ENCODE measurements at regions not wholly inside any gene's neighbourhood (a gene's known extent, or its start where the extent isn't known, plus 50 kb on each side); places are given as distances from the start of the nearest gene placed in this dataset.
A peak's percentile ranks its signal among the peaks of the same experiment; 100 is the strongest.
"Not testable (repeated sequence)": the region's sequence is repeated elsewhere in the genome, so short reads cannot be mapped to it uniquely, and the experiment has no call there.

DNA sequence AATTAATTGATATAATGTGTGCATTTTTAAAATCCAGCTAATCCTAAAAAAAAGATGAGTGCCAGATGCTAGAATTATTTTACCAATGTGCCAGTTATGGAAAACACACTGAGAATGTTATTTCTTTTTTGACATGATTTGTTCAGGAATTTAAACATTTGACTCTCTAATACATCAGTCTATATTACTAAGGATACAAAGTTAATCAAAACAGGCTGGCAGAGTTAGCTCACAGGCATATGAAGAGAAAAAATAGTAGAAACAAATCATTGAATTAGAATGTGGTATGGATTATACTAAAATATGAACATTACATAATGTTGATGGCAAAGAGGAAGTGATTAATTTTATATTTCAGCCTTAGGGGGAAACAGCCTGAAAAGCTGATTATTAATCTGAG lies 368.3 kb upstream of the GJE1 start:
- DNase-seq = no peak

DNA sequence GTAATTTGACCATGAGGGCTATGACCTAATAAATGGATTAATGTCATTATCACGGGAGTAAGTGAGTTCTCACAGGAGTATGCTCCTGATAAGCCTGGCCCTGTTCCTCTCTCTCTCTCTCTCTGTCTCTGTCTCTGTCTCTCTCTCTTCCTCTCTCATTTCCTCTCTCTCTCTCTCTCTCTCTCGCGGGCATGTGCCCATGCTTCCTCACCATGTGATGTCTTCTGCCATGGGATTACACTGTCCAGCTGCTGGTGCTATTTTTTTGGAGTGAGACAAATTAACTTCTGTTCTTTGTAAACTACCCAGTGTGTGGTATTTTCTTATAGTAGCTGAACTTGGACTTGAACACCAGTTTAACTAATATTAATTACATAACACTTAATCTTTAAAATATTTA lies 374.3 kb upstream of the GJE1 start:
- no peak for DNase-seq

DNA sequence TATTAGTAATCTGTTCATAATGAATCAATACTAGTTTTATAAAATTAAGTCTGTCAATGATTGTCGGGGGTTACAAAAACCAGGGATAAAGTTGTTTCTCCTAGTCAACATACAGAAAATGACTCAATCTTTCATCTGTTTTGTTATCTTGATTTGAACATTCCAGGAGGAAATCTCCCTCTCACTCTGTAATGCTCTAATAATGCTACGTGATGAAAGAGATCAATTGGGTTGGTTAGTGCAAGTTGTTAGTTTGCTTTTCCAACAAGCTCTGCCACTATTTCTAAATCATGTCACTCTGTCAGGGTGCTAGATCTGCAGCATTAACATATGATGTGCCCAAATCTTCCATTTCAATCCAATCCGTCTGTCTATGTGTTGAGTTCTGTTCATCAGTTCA lies 379.5 kb upstream of the GJE1 start:
- DNase-seq = no peak

DNA sequence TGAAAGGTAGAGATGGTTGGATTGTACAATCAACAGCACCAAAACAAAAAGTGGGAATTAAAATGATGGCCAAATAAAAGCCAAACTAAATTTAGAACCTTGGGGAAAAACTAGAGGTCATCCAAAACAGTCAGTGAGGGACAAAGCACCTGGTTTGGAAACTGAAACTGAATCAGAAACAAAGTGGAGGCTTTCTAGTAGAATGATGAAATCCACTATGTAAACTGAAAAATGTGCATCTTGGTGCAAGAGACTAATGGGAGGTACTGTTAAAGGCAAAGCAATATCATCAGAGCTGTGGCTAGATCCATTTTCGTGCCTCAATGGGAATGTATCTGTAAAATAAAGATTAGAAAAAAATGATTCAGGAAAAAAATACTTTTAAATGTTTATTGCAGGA lies 380.0 kb upstream of the GJE1 start:
- DNase-seq = no peak

DNA sequence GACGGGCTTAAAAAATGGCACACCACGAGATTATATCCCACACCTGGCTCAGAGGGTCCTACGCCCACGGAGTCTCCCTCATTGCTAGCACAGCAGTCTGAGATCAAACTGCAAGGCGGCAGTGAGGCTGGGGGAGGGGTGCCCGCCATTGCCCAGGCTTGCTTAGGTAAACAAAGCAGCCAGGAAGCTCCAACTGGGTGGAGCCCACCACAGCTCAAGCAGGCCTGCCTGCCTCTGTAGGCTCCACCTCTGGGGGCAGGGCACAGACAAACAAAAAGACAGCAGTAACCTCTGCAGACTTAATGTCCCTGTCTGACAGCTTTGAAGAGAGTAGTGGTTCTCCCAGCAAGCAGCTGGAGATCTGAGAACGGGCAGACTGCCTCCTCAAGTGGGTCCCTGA lies 386.4 kb upstream of the GJE1 start:
- not testable (repeated sequence) for DNase-seq

DNA sequence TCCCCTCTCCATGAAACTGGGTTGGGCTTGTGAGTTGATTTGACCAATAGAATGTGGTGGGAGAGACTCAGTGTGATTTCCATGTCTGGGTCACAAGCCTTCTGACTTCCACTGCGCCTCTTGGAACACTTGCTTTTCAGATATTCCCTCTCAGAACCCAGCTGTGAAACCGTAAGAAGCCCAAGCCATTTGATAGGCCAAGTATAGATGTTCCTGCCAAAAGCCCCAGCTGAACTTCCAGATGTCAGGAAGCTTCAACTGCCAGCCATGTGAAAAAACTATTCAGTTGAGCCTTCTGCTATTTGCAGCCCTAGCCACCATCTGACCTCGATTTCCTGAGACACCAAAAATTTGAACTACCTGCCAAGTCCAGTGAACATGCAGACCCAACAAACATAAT lies 387.8 kb upstream of the GJE1 start:
- DNase-seq = no peak

GRCh38 chr6:141744194-141744925 lies 388.4 kb upstream of the GJE1 start:
- DNase-seq = no peak

GRCh38 chr6:141736104-141736503 lies 396.6 kb upstream of the GJE1 start:
- DNase-seq = no peak

- DNase-seq = no peak
Measured at GRCh38 chr6:141735126-141735525, 397.6 kb upstream of the GJE1 start.

GRCh38 chr6:141734071-141734840 lies 398.5 kb upstream of the GJE1 start:
- DNase-seq = no peak

GRCh38 chr6:141729146-141729545 lies 403.6 kb upstream of the GJE1 start:
- DNase-seq = no peak

DNA sequence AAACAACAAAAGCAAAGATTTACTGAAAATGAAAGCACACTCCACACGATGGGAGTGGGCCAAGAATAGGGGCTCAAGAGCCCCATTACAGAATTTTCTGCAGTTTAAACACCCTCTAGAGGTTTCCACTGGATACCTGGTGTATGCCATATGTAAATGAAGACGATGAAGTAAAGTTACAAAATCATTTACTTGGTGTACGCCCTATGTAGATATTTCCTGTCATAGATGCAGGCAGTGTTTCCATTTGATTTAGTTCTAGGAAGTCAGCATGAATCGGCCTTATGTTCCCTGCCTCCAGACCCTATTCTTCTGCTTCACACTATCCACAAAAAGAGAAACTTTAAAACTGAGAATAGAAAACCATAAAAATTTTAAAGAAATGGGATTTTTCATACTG lies 404.4 kb upstream of the GJE1 start:
- DNase-seq = no peak

DNA sequence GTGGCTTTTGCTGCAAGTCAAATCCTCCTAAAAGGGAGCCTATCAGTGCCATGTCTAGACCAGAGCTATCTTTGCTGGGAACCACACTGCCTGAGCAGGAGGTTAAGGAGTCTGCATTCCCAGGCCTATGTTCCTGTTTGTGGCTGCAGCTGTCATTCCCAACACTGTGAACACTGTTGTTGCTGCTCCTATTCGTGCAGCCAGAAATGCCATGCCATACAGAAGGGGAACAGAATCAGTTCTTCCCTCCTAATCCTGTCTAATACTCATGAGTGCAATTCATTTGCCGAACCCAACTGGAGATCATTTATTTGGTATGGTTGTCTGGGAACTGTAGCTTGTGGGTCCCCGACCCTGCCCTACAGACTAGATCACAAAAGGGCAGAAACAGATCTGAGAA lies 406.5 kb upstream of the GJE1 start:
- no peak for DNase-seq

GRCh38 chr6:141724731-141725130 lies 408.0 kb upstream of the GJE1 start:
- no peak for DNase-seq

GRCh38 chr6:141719476-141719875 lies 413.2 kb upstream of the GJE1 start:
- no peak for DNase-seq

GRCh38 chr6:141705431-141705830 lies 427.3 kb upstream of the GJE1 start:
- no peak for DNase-seq

GRCh38 chr6:141704151-141704550 lies 428.6 kb upstream of the GJE1 start:
- no peak for DNase-seq

DNA sequence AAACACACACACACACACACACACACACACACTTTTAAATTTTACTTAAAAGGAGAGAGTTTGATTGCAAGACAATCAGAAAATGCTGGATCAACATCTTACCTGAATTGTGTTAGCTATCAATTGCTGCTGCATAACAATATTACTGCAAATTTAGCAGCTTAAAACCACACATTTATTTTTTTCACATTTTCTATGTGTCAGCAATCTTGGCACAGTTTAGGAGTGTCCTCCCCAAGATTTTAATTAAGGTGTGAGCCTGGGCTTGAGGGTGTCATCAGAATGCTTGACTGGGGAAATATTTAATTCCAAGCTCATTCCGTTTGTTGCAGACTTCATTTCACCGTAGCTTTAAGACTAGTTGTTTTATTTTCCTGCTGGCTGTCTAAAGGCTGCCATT lies 431.0 kb upstream of the GJE1 start:
- no peak for DNase-seq

- DNase-seq = no peak
Measured at GRCh38 chr6:141700819-141701218, 431.9 kb upstream of the GJE1 start.

DNA sequence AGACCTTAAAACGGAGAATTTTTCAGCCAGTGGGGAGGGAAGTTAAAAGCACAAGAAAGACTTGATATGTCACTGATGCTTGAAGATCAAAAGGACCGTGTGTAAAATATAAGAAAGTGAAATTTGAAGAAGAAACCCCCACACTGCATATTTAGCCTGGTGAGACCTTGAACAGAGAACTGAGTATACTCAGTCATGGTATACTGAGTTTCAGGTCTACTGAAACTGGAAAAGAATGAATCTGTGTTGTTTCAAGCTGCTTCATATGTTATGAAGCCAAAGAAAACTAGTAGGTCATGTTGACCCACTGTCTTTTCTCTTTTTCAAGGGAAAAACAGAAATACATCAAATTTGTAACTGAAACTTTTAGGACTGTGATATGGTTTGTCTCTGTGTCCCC lies 443.8 kb upstream of the GJE1 start:
- no peak for DNase-seq

DNA sequence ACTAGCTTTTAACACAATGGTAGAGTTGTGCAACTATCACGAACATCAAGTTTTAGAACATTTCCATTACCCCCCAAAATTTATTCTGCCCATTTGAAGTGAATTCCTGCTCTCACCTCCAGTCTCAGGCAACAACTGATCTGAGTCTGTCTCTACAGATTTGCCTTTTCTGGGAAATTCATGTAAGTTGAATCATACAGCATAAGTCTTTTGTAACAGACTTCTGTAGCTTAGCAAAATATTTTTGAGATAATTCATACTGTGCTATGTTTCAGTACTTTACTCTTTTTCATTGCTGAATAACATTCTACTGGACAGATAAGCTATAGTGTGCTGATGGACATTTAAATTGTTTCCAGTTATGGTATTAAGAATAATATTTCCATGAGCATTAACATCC lies 447.3 kb upstream of the GJE1 start:
- DNase-seq = no peak

GRCh38 chr6:141682391-141682790 lies 450.3 kb upstream of the GJE1 start:
- no peak for DNase-seq

DNA sequence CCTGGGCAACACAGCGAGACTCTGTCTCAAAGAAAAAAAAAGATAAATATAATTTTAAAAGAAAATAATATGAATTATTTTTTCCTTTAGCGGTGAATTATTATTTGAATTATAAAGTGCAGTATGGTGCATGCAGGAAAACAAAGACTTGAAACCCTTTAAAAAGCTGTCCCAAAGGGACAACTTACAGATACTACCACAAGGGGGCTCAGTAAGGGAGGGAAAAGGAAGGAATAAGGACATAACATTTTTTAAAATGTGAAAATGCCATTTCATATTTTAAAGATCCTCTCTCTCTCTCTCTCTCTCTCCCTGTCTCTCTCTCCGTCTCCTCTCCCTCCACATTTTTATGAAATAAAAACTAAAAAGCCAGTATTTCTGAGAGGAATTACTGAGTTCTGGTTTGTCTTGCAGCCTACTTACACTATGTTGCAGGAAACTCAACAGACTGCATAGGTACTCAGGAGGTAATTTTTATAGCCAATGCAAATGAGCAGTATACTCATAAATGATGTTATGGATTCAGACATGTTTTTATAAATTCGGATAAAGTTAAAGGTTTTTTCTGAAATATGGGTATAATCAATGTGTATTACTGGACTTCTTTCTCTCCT lies 455.0 kb upstream of the GJE1 start:
- no peak for DNase-seq

DNA sequence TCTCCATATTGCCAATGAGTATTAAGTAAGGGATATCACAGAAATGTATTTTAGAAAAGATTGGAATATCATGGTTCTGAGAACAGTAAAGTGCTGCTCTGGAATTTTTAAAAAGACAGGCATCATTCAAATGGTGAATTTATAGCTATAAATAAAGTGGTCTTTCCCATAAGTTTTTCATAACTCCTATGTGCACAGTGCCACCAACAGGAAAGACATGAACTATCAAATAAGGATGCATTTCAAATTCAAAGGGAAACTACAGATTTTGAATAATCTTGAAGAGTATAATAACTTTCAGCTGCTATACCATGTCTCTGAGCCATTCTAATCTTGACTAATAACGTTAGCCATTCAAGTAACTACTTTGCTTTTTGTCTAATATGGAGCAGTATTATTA lies 456.8 kb upstream of the GJE1 start:
- DNase-seq = peak; percentile 1
